ENCODE measurements at regions not wholly inside any gene's neighbourhood (a gene's known extent, or its start where the extent isn't known, plus 50 kb on each side); places are given as distances from the start of the nearest gene placed in this dataset.

DNA sequence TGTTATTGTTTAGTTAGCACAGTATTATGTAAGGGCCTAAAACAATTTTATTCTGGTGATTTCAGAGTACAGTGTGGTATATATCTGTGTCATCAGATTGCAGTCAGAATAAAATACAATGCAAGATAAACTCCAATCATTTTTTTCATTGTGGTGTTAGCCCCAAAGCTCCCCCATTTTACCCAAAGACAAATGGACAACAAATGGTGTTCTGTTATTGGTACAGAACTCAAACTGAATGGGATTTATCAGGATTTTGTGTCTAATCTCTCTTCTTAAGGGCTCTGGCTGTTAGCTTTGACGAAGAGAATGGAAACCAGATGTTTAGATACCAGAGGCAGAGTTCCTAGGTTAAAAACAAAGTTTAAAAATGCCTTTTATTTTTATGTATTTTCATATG, 163.1 kb upstream of the USP25 start:
- POLR2A ChIA-PET (ENCODE audit: unreplicated experiment), result no interaction called here
- Histone ChIP-seq H2BK20ac (ENCODE audit: low read depth, low read length) (no peak overlapping the region), H4K91ac (ENCODE audit: insufficient read depth, low read depth, low read length) (no peak overlapping the region), H3K36me3 (ENCODE audit: control insufficient read depth, insufficient read depth, low read length) (no peaks in the 10 kb centered on the region), H3K9ac (ENCODE audit: low read depth, low read length) (no peak overlapping the region), H3K4me3 (ENCODE audit: insufficient read depth, low read depth, low read length) (no peak overlapping the region), H3K27ac (ENCODE audit: insufficient read depth, low read length) (no peak overlapping the region), H3K56ac (ENCODE audit: extremely low read depth, insufficient read depth, low read length) (no peak overlapping the region), H2BK5ac (ENCODE audit: low read depth, low read length, poor library complexity, severe bottlenecking) (no peak overlapping the region), H2AK9ac (replicated peaks; ENCODE audit: low read depth, low read length, poor library complexity) (no peak overlapping the region), H3K4ac (ENCODE audit: low read depth, low read length) (no peak overlapping the region), H2AK5ac (ENCODE audit: low read depth, low read length) (no peak overlapping the region), H3K4me2 (ENCODE audit: low read depth, low read length) (no peak overlapping the region), H3K9me3 (ENCODE audit: control insufficient read depth, insufficient read depth, low read length) (no peaks in the 10 kb centered on the region), H3K27me3 (ENCODE audit: control insufficient read depth, insufficient read depth, low read length) (no peaks in the 10 kb centered on the region; the same call in 1 of the 2 replicates), H3K4me1 (ENCODE audit: control insufficient read depth, insufficient read depth, low read length) (no peaks in the 10 kb centered on the region), H4K8ac (ENCODE audit: low read depth in 2 of 2, low read length in 2 of 2) (no peak overlapping the region), H3K9me1 (ENCODE audit: insufficient read depth, low read length) (no peaks in the 10 kb centered on the region), H4K20me1 (ENCODE audit: insufficient read depth, low read length) (no peaks in the 10 kb centered on the region), H2AFZ (replicated peaks; ENCODE audit: low read length, poor library complexity) (no peak overlapping the region), H4K5ac (ENCODE audit: low read depth, low read length) (no peak overlapping the region), H2BK120ac (ENCODE audit: low read depth, low read length) (no peak overlapping the region), H3K23ac (ENCODE audit: low read depth, low read length) (no peak overlapping the region), H2BK15ac (ENCODE audit: low read depth, low read length) (no peak overlapping the region), H3K79me1 (ENCODE audit: low read depth in 1 of 2, low read length in 2 of 2) (no peaks in the 10 kb centered on the region), H3K18ac (ENCODE audit: low read depth, low read length) (no peak overlapping the region), H3K14ac (replicated peaks; ENCODE audit: low read depth, low read length) (no peak overlapping the region)
- in situ Hi-C loops (cut with MboI; ENCODE audit: low sequenced_read_pairs) (no loop called here), dilution Hi-C loops (cut with HindIII; ENCODE audit: low sequenced_read_pairs, unreplicated experiment) (no loop called here), intact Hi-C loops (cut with micrococcal nuclease) (no loop called here)
- CTCF ChIA-PET, result no interaction called here
- BruUV-seq (replicated peaks), result no TSS peak
- no CpG with 5 or more reads among the region's 1 CpG for WGBS, 2 experiments (ENCODE audit: extremely low coverage in 2 of 2, insufficient read length in 1 of 2)
- TF ChIP-seq, protein P1, sequence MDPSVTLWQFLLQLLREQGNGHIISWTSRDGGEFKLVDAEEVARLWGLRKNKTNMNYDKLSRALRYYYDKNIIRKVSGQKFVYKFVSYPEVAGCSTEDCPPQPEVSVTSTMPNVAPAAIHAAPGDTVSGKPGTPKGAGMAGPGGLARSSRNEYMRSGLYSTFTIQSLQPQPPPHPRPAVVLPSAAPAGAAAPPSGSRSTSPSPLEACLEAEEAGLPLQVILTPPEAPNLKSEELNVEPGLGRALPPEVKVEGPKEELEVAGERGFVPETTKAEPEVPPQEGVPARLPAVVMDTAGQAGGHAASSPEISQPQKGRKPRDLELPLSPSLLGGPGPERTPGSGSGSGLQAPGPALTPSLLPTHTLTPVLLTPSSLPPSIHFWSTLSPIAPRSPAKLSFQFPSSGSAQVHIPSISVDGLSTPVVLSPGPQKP (IDR thresholded peaks at IDR 0.05; ENCODE audit: borderline replicate concordance, low read depth, low read length), result no peak
- TF ChIP-seq FOS (IDR thresholded peaks at IDR 0.05; ENCODE audit: low read depth, low read length) (no peak), RFX5 (IDR thresholded peaks at IDR 0.05; ENCODE audit: low read depth, low read length) (no peak), MAZ (IDR thresholded peaks at IDR 0.05; ENCODE audit: borderline replicate concordance, low read depth, low read length) (no peak), MXI1 (IDR thresholded peaks at IDR 0.05; ENCODE audit: borderline replicate concordance, low read depth, low read length) (no peak), POLR2A (IDR thresholded peaks at IDR 0.05; ENCODE audit: low read depth, low read length) (no peak)
- TF ChIP-seq, protein P2, sequence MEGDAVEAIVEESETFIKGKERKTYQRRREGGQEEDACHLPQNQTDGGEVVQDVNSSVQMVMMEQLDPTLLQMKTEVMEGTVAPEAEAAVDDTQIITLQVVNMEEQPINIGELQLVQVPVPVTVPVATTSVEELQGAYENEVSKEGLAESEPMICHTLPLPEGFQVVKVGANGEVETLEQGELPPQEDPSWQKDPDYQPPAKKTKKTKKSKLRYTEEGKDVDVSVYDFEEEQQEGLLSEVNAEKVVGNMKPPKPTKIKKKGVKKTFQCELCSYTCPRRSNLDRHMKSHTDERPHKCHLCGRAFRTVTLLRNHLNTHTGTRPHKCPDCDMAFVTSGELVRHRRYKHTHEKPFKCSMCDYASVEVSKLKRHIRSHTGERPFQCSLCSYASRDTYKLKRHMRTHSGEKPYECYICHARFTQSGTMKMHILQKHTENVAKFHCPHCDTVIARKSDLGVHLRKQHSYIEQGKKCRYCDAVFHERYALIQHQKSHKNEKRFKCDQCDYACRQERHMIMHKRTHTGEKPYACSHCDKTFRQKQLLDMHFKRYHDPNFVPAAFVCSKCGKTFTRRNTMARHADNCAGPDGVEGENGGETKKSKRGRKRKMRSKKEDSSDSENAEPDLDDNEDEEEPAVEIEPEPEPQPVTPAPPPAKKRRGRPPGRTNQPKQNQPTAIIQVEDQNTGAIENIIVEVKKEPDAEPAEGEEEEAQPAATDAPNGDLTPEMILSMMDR (conservative IDR thresholded peaks at IDR 0.05; ENCODE audit: low read depth, low read length), result no peak
- DNase-seq (no peak), ATAC-seq (ENCODE audit: low read depth) (no peak)

Data from IMR-90 (cell line).